B cell (primary cell): ENCODE measurements at regions not wholly inside any gene's neighbourhood (a gene's known extent, or its start where the extent isn't known, plus 50 kb on each side); places are given as distances from the start of the nearest gene placed in this dataset.

Experiments
- ATAC-seq: fragments of 200-7000 bp; cut with Tn5 transposase; one replicate; pipeline ENCODE4 v1.10.0; 2021; ENCODE audit warnings: low read depth, mild to moderate bottlenecking, moderate number of reproducible peaks, moderate library complexity
- CTCF ChIA-PET: fragments of 350-600 bp; sonication (Branson Sonifier 250); formaldehyde crosslinking; loops from one replicate; lab custom pipeline; 2021; ENCODE audit warnings: antibody characterized with exemption, inconsistent platforms; lab: Charles Lee
- POLR2A ChIA-PET: fragments of 350-600 bp; sonication (Branson Sonifier 250); formaldehyde crosslinking; loops from one replicate; lab custom pipeline; 2021; ENCODE audit warnings: antibody characterized with exemption; lab: Charles Lee
- DNase-seq: peaks from one replicate; pipeline ENCODE4 v3.0.0; 2013
- H2AFZ ChIP-seq: 2 replicates; pipeline ENCODE4 v1.6.1; 2012; ENCODE audit warnings: mild to moderate bottlenecking, low read depth, low read length; ENCODE audit not compliant: insufficient read depth, poor library complexity, severe bottlenecking
- H3K27ac ChIP-seq, 2 donors: 1 replicate in 1 of 2; 2 replicates in 1 of 2; pipeline ENCODE4 v1.5.1; 2012 to 2013; ENCODE audit warnings: low read length in 2 of 2, mild to moderate bottlenecking in 2 of 2, moderate library complexity in 1 of 2
- H3K27me3 ChIP-seq, 4 experiments: fragments of 200-600 bp in 1 of 4; sonication (generic) in 1 of 4; replicated peaks in 1 of 4; 1 replicate in 2 of 4; 2 replicates in 2 of 4; pipeline versions ENCODE4 v1.6.1 to v1.7.0; 2013 to 2016; ENCODE audit warnings: low read length in 3 of 4, mild to moderate bottlenecking in 2 of 4, mixed read lengths in 1 of 4, moderate library complexity in 1 of 4; ENCODE audit not compliant: insufficient read depth in 4 of 4, control insufficient read depth in 3 of 4; ENCODE audit errors: control extremely low read depth in 1 of 4
- H3K36me3 ChIP-seq, 2 experiments: replicated peaks in 1 of 2; 1 replicate in 1 of 2; 2 replicates in 1 of 2; pipeline versions ENCODE4 v1.6.1 to v1.7.1; 2013; ENCODE audit warnings: low read length in 1 of 2; ENCODE audit not compliant: insufficient read depth in 2 of 2, control insufficient read depth in 1 of 2; ENCODE audit errors: control extremely low read depth in 1 of 2, extremely low read depth in 1 of 2
- H3K4me1 ChIP-seq, 2 donors: fragments of 200-600 bp in 1 of 2; sonication (generic) in 1 of 2; 1 replicate in 1 of 2; 2 replicates in 1 of 2; pipeline versions ENCODE4 v1.5.1 to v1.6.1; 2013 to 2017; ENCODE audit warnings: low read length in 2 of 2; ENCODE audit not compliant: control insufficient read depth in 2 of 2, insufficient read depth in 2 of 2
- H3K4me2 ChIP-seq: replicated peaks from 2 replicates; pipeline ENCODE3; 2012; ENCODE audit warnings: mild to moderate bottlenecking, low read depth, low read length; ENCODE audit not compliant: poor library complexity, severe bottlenecking
- H3K4me3 ChIP-seq, 5 experiments: fragments of 200-600 bp in 1 of 5; sonication (generic) in 1 of 5; 1 replicate in 3 of 5; 2 replicates in 2 of 5; pipeline versions ENCODE4 v1.5.1 to v1.7.0; 2011 to 2016; ENCODE audit warnings: low read length in 4 of 5, mild to moderate bottlenecking in 4 of 5, low read depth in 2 of 5, control low read depth in 1 of 5, moderate library complexity in 1 of 5; ENCODE audit not compliant: insufficient read depth in 1 of 5; ENCODE audit errors: control extremely low read depth in 1 of 5, extremely low read depth in 1 of 5
- H3K79me2 ChIP-seq: fragments of 200-600 bp; sonication (generic); one replicate; pipeline ENCODE4 v1.6.0; 2016; ENCODE audit warnings: low read length; ENCODE audit not compliant: control insufficient read depth, insufficient read depth
- H3K9ac ChIP-seq: fragments of 200-600 bp; sonication (generic); 2 replicates; pipeline ENCODE4 v1.6.1; 2017; ENCODE audit warnings: mild to moderate bottlenecking, low read length, moderate library complexity
- H3K9me3 ChIP-seq, 3 donors: one replicate each; pipeline versions ENCODE4 v1.6.1 to v1.7.1; 2013; ENCODE audit warnings: low read length in 2 of 3; ENCODE audit not compliant: control insufficient read depth in 2 of 3, insufficient read depth in 1 of 3; ENCODE audit errors: control extremely low read depth in 1 of 3
- H4K20me1 ChIP-seq: 2 replicates; pipeline ENCODE4 v1.6.0; 2012; ENCODE audit warnings: mild to moderate bottlenecking, low read length; ENCODE audit not compliant: insufficient read depth, control insufficient read depth, poor library complexity, severe bottlenecking
- H3K27ac Mint-ChIP-seq: one replicate; pipeline ENCODE4 v1.8.0; 2021; ENCODE audit warnings: mixed read lengths
- H3K27me3 Mint-ChIP-seq: one replicate; pipeline ENCODE4 v1.8.0; 2021; ENCODE audit warnings: mixed read lengths
- H3K4me1 Mint-ChIP-seq: one replicate; pipeline ENCODE4 v1.8.0; 2021; ENCODE audit warnings: mixed read lengths
- H3K4me3 Mint-ChIP-seq: one replicate; pipeline ENCODE4 v1.8.0; 2021; ENCODE audit warnings: mixed read lengths
- H3K9me3 Mint-ChIP-seq: one replicate; pipeline ENCODE4 v1.8.0; 2022; ENCODE audit warnings: mixed read lengths; ENCODE audit not compliant: insufficient read depth
- EZH2 ChIP-seq: IDR thresholded peaks from 2 replicates; pipeline ENCODE4 v1.6.1; 2012; ENCODE audit warnings: borderline replicate concordance, low read depth, mild to moderate bottlenecking, moderate library complexity, low read length; ENCODE audit not compliant: insufficient read depth, poor library complexity, severe bottlenecking
- WGBS: methylation state at CpG from one replicate; pipeline ENCODE4 v1.1.5; 2013; ENCODE audit warnings: missing lambda C conversion rate; ENCODE audit not compliant: insufficient coverage; 5-methylcytosine and 5-hydroxymethylcytosine counted together
- intact Hi-C: fragments of 100-400 bp; cut with micrococcal nuclease; formaldehyde crosslinking; loops from one replicate; pipeline ENCODE4 v1.10.0; 2022
- TF ChIP-seq, protein P1 (sequence below): fragments of 200-600 bp; IDR thresholded peaks from one replicate; pipeline ENCODE4 v1.8.0; 2022; ENCODE audit warnings: antibody characterized with exemption, mild to moderate bottlenecking

DNA sequence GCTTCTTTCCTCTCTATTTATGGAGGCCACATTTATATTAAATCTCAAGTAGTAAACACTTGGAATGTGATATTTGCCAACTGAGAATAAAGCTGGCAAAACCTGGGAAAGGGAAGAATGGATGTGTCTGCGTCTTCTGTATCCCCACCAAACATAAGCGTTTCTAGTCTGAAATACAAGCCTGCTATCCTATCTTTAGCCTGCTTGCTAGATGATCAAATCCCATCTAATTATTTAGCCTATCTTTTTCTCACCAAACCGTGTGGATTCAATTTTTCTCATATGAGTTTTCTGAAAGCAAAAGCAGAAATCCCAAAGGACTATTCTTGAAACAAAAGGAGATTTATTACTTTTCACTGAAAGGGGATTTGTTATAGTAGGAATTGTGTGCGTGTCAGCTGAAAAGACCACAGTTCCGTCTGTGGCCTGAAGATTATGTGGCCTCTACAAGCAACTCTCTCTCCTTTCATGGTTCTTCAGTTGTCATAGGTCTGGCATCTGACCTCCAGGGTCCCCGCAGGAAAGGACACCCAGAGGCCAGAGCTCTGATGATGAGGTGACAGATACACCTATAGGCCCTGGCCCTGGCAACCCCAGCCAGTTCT lies 266.0 kb upstream of the MCTP2 start:
- no peaks in the 10 kb centered on the region for H3K9me3 Mint-ChIP-seq
- Histone ChIP-seq H3K27me3 (no peaks in the 10 kb centered on the region), H3K9me3 (no peaks in the 10 kb centered on the region), H3K4me1 (no peaks in the 10 kb centered on the region), H4K20me1 (no peaks in the 10 kb centered on the region), H2AFZ (no peak overlapping the region), H3K9ac (no peak overlapping the region), H3K4me2 (no peak overlapping the region), H3K36me3 (no peaks in the 10 kb centered on the region), H3K27ac (no peak overlapping the region), H3K79me2 (no peaks in the 10 kb centered on the region), H3K4me3 (no peak overlapping the region)
- ChIA-PET POLR2A (no interaction called here), CTCF (no interaction called here)
- H3K4me1 Mint-ChIP-seq = no peaks in the 10 kb centered on the region
- WGBS = 93% methylated on average over 3 of the region's 6 CpGs
- DNase-seq (no peak), ATAC-seq (no peak)
- H3K27ac Mint-ChIP-seq = no peak overlapping the region
- intact Hi-C loops = no loop called here
- no peak overlapping the region for H3K4me3 Mint-ChIP-seq
- no peaks in the 10 kb centered on the region for H3K27me3 Mint-ChIP-seq
- TF ChIP-seq, protein P1, sequence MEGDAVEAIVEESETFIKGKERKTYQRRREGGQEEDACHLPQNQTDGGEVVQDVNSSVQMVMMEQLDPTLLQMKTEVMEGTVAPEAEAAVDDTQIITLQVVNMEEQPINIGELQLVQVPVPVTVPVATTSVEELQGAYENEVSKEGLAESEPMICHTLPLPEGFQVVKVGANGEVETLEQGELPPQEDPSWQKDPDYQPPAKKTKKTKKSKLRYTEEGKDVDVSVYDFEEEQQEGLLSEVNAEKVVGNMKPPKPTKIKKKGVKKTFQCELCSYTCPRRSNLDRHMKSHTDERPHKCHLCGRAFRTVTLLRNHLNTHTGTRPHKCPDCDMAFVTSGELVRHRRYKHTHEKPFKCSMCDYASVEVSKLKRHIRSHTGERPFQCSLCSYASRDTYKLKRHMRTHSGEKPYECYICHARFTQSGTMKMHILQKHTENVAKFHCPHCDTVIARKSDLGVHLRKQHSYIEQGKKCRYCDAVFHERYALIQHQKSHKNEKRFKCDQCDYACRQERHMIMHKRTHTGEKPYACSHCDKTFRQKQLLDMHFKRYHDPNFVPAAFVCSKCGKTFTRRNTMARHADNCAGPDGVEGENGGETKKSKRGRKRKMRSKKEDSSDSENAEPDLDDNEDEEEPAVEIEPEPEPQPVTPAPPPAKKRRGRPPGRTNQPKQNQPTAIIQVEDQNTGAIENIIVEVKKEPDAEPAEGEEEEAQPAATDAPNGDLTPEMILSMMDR = no peak
- no peak for TF ChIP-seq EZH2

DNA sequence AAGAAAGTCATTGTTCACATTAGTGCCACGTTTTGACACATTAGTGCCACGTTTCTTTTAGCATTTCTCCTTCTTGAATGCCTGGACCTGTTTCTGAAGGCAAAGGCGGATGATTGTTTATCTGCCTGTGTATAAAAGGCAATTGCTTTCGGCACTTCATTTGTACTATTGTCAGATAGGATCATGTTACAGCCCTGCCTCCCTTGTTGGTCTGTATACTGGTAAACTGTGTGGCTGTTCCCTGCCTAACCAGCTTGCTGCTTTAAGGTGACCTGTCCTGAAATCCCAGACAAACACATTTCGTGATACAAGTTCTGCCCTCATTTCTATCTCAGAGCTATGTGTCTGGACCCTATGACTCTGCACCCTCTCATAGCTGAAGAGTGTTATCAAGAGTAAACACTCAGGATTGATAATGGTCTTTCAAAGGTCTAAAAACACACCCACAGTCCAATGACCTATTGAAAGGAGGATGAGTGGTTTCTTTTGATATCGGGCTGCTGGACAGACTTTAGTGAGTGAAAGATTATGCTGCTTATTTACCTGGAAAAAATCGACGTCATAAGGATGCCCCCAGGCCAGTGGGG lies 276.3 kb upstream of the MCTP2 start:
- no peak for DNase-seq
- 85% methylated on average over 4 of the region's 8 CpGs for WGBS
- no peak for ATAC-seq
- H3K9me3 ChIP-seq = no peaks in the 10 kb centered on the region
- H3K79me2 ChIP-seq = no peaks in the 10 kb centered on the region
- H3K9ac ChIP-seq = no peak overlapping the region
- intact Hi-C loops = no loop called here
- no peak overlapping the region for H3K27ac Mint-ChIP-seq
- no peak overlapping the region for H3K27ac ChIP-seq
- no peaks in the 10 kb centered on the region for H3K27me3 Mint-ChIP-seq
- TF ChIP-seq EZH2 = no peak
- TF ChIP-seq, protein P1 = no peak
- ChIA-PET POLR2A (no interaction called here), CTCF (no interaction called here)
- no peak overlapping the region for H2AFZ ChIP-seq
- H3K36me3 ChIP-seq = no peaks in the 10 kb centered on the region
- H3K4me3 Mint-ChIP-seq = no peak overlapping the region
- H3K27me3 ChIP-seq = no peaks in the 10 kb centered on the region
- H3K4me3 ChIP-seq = no peak overlapping the region
- H3K9me3 Mint-ChIP-seq = no peaks in the 10 kb centered on the region
- H4K20me1 ChIP-seq = no peaks in the 10 kb centered on the region
- no peak overlapping the region for H3K4me2 ChIP-seq
- H3K4me1 ChIP-seq = no peaks in the 10 kb centered on the region
- H3K4me1 Mint-ChIP-seq = no peaks in the 10 kb centered on the region
